Activated CD8-positive, alpha-beta memory T cell treated with anti-CD3 and anti-CD28 coated beads, Interleukin-2, amount 50 U/mL, for 4 hours (primary cell): ENCODE measurements at regions not wholly inside any gene's neighbourhood (a gene's known extent, or its start where the extent isn't known, plus 50 kb on each side); places are given as distances from the start of the nearest gene placed in this dataset.

ENCODE experiments used
- DNase-seq: peaks from one replicate; pipeline ENCODE4 v3.0.0-alpha.2; 2020

GRCh38 chr2:16496426-16497388 lies 168.9 kb downstream of the CYRIA start:
- no peak for DNase-seq

- DNase-seq, result no peak
Observed at GRCh38 chr2:16495509-16496208, 170.0 kb downstream of the CYRIA start.

- DNase-seq, result no peak
Observed at GRCh38 chr2:16494836-16495508, 170.7 kb downstream of the CYRIA start.

- DNase-seq, result no peak
Observed at GRCh38 chr2:16493788-16494187, 171.8 kb downstream of the CYRIA start.

- no peak for DNase-seq
Observed at GRCh38 chr2:16487686-16488085, 177.9 kb downstream of the CYRIA start.

GRCh38 chr2:16485251-16485650 lies 180.4 kb downstream of the CYRIA start:
- DNase-seq, result no peak

- no peak for DNase-seq
Observed at GRCh38 chr2:16482460-16482859, 183.2 kb downstream of the CYRIA start.

- DNase-seq, result no peak
Observed at GRCh38 chr2:16481351-16481750, 184.3 kb downstream of the CYRIA start.

GRCh38 chr2:16479721-16480120 lies 185.9 kb downstream of the CYRIA start:
- no peak for DNase-seq

GRCh38 chr2:16478434-16479210 lies 187.0 kb downstream of the CYRIA start:
- DNase-seq, result no peak

- DNase-seq, result no peak
Observed at GRCh38 chr2:16477648-16478047, 188.0 kb downstream of the CYRIA start.

GRCh38 chr2:16476866-16477265 lies 188.8 kb downstream of the CYRIA start:
- no peak for DNase-seq

- no peak for DNase-seq
Observed at GRCh38 chr2:16475986-16476567, 189.6 kb downstream of the CYRIA start.

GRCh38 chr2:16475586-16475985 lies 190.0 kb downstream of the CYRIA start:
- no peak for DNase-seq

GRCh38 chr2:16473575-16473974 lies 192.1 kb downstream of the CYRIA start:
- DNase-seq, result no peak

GRCh38 chr2:16470936-16471490 lies 194.6 kb downstream of the CYRIA start:
- no peak for DNase-seq

GRCh38 chr2:16466821-16467151 lies 198.8 kb downstream of the CYRIA start:
- no peak for DNase-seq

- DNase-seq, result no peak
Observed at GRCh38 chr2:16466133-16466820, 199.4 kb downstream of the CYRIA start.

- DNase-seq, result no peak
Observed at GRCh38 chr2:16464641-16465040, 201.0 kb downstream of the CYRIA start.

- no peak for DNase-seq
Observed at GRCh38 chr2:16462958-16463357, 202.7 kb downstream of the CYRIA start.

- no peak for DNase-seq
Observed at GRCh38 chr2:16461672-16462071, 204.0 kb downstream of the CYRIA start.

GRCh38 chr2:16459606-16460005 lies 206.0 kb downstream of the CYRIA start:
- DNase-seq, result no peak
